ENCODE measurements at regions not wholly inside any gene's neighbourhood (a gene's known extent, or its start where the extent isn't known, plus 50 kb on each side); places are given as distances from the start of the nearest gene placed in this dataset.

DNA sequence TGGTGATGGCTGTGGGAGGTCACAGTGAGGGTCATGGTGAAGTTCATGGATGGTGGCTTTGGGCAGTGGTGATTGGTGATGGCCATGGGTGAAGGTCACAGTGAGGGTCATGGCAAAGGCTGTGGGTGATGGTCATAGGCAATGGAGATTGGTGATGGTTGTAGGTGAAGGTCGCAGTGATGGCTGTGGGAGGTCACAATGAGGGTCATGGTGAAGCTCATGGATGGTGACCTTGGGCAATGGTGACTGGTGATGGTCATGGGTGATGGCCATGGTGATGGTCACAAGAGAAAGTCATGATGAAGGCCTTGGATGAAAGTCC is 115.6 kb upstream of the IRX4 start:
- no peak for FAIRE-seq

DNA sequence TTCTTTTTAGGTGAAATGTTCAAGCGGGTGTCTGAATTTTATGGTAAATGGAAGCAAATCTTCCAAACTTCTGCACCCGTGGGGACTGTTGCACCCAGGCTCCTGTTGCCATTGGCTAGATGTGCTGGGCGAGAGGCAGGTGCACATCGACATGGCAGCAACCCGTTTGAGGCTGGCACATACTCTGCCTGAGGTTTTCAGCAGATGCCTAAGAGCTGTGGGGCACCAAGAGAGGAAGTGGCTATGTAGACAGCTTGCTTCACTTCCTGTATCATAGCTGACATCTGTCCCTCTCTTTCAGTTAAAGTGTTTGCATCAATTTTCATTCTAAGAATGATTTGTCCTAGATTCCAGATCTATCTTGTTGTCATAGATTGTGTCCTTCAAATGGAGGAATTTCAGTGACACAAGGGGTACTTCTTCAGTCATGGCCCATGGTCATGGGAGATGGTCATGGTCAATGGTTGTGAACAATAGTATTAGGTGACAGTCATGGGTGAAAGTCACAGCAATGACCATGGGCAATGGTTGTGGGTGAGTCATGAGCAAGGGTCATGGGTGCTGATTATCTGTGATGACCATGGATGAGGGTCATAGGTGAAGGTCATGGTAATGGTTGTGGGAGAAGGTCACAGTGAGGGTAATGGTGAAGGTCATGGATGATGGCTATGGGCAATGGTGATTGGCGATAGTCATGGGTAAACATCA is 115.1 kb upstream of the IRX4 start:
- H3K4me3 ChIP-seq (ENCODE audit: insufficient read depth, low read depth, low read length): no peak overlapping the region
- H3K27ac Mint-ChIP-seq (ENCODE audit: unreplicated experiment): no peak overlapping the region
- peaks cover 7% of the 10 kb centered on the region for H3K9me3 Mint-ChIP-seq (ENCODE audit: unreplicated experiment)
- H3K4me2 ChIP-seq (ENCODE audit: low read length): no peak overlapping the region
- H3K27me3 Mint-ChIP-seq (ENCODE audit: low read depth, unreplicated experiment): peaks cover 46% of the 10 kb centered on the region
- no peaks in the 10 kb centered on the region for H4K20me1 ChIP-seq (ENCODE audit: insufficient read depth, low read length)
- FAIRE-seq (no peak), DNase-seq (ENCODE audit: low read depth) (no peak)
- TF ChIP-seq, protein P1, sequence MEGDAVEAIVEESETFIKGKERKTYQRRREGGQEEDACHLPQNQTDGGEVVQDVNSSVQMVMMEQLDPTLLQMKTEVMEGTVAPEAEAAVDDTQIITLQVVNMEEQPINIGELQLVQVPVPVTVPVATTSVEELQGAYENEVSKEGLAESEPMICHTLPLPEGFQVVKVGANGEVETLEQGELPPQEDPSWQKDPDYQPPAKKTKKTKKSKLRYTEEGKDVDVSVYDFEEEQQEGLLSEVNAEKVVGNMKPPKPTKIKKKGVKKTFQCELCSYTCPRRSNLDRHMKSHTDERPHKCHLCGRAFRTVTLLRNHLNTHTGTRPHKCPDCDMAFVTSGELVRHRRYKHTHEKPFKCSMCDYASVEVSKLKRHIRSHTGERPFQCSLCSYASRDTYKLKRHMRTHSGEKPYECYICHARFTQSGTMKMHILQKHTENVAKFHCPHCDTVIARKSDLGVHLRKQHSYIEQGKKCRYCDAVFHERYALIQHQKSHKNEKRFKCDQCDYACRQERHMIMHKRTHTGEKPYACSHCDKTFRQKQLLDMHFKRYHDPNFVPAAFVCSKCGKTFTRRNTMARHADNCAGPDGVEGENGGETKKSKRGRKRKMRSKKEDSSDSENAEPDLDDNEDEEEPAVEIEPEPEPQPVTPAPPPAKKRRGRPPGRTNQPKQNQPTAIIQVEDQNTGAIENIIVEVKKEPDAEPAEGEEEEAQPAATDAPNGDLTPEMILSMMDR (IDR thresholded peaks at IDR 0.05; ENCODE audit: insufficient read depth, low read depth, low read length): no peak
- no peak for TF ChIP-seq EZH2 (IDR thresholded peaks at IDR 0.05; ENCODE audit: insufficient read depth, low read length)
- peaks cover 10% of the 10 kb centered on the region for H3K9me3 ChIP-seq (ENCODE audit: insufficient read depth, low read depth, low read length)
- H3K79me2 ChIP-seq (ENCODE audit: insufficient read depth, low read length): no peaks in the 10 kb centered on the region
- H3K4me3 Mint-ChIP-seq (ENCODE audit: unreplicated experiment): no peak overlapping the region
- no peaks in the 10 kb centered on the region for H3K27me3 ChIP-seq (ENCODE audit: insufficient read depth, low read length)
- no peaks in the 10 kb centered on the region for H3K4me1 ChIP-seq (ENCODE audit: insufficient read depth, low read length)
- H3K4me1 Mint-ChIP-seq (ENCODE audit: low read depth, unreplicated experiment): no peaks in the 10 kb centered on the region
- H3K36me3 ChIP-seq (ENCODE audit: insufficient read depth, low read length): no peaks in the 10 kb centered on the region
- no peaks in the 10 kb centered on the region for H3K36me3 Mint-ChIP-seq (ENCODE audit: low read depth, unreplicated experiment)
- no peak overlapping the region for H2AFZ ChIP-seq (ENCODE audit: low read depth, low read length)
- H3K27ac ChIP-seq (ENCODE audit: low read depth, low read length): no peak overlapping the region
- no peak overlapping the region for H3K9ac ChIP-seq (ENCODE audit: low read length)

More for the DNA sequence above, 115.6 kb upstream of the IRX4 start:
- H3K79me2 ChIP-seq (ENCODE audit: insufficient read depth, low read length): no peaks in the 10 kb centered on the region
- no peaks in the 10 kb centered on the region for H3K4me1 ChIP-seq (ENCODE audit: insufficient read depth, low read length)
- H3K9ac ChIP-seq (ENCODE audit: low read length): no peak overlapping the region
- peaks cover 50% of the 10 kb centered on the region for H3K27me3 Mint-ChIP-seq (ENCODE audit: low read depth, unreplicated experiment)
- H3K9me3 ChIP-seq (ENCODE audit: insufficient read depth, low read depth, low read length): peaks cover 10% of the 10 kb centered on the region
- H3K4me2 ChIP-seq (ENCODE audit: low read length): no peak overlapping the region
- no peak overlapping the region for H3K4me3 Mint-ChIP-seq (ENCODE audit: unreplicated experiment)
- H3K27ac ChIP-seq (ENCODE audit: low read depth, low read length): no peak overlapping the region
- H3K27me3 ChIP-seq (ENCODE audit: insufficient read depth, low read length): no peaks in the 10 kb centered on the region
- H2AFZ ChIP-seq (ENCODE audit: low read depth, low read length): no peak overlapping the region
- no peak overlapping the region for H3K4me3 ChIP-seq (ENCODE audit: insufficient read depth, low read depth, low read length)
- H3K36me3 Mint-ChIP-seq (ENCODE audit: low read depth, unreplicated experiment): no peaks in the 10 kb centered on the region
- TF ChIP-seq EZH2 (IDR thresholded peaks at IDR 0.05; ENCODE audit: insufficient read depth, low read length): no peak
- TF ChIP-seq, protein P1 (IDR thresholded peaks at IDR 0.05; ENCODE audit: insufficient read depth, low read depth, low read length): no peak
- DNase-seq (ENCODE audit: low read depth): no peak
- H3K36me3 ChIP-seq (ENCODE audit: insufficient read depth, low read length): no peaks in the 10 kb centered on the region
- no peaks in the 10 kb centered on the region for H4K20me1 ChIP-seq (ENCODE audit: insufficient read depth, low read length)
- H3K9me3 Mint-ChIP-seq (ENCODE audit: unreplicated experiment): peaks cover 7% of the 10 kb centered on the region
- no peaks in the 10 kb centered on the region for H3K4me1 Mint-ChIP-seq (ENCODE audit: low read depth, unreplicated experiment)
- H3K27ac Mint-ChIP-seq (ENCODE audit: unreplicated experiment): no peak overlapping the region

DNA sequence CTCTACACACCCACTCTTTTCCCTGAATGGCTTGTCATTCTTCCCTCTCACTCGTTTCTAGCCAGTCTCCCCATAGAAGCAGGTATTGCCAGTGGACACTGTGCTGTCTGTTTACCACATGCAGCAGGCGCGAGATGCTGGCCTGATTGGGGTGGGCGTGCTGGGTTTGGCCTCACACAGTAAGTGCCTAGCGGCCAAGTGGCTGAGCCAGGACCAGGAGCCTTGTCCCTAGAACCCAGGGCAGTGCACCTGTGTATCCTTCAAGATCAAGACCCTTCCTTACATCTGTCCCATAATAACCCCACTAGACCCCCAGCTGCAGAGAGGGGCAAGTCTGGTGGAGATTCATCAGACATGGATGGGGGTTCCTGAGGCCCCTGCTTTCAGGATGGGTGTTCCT is 112.8 kb upstream of the IRX4 start:
- Histone ChIP-seq H3K9ac (ENCODE audit: low read length) (no peak overlapping the region), H4K20me1 (ENCODE audit: insufficient read depth, low read length) (no peaks in the 10 kb centered on the region), H3K4me2 (ENCODE audit: low read length) (no peak overlapping the region), H3K27ac (ENCODE audit: low read depth, low read length) (no peak overlapping the region), H3K27me3 (ENCODE audit: insufficient read depth, low read length) (no peaks in the 10 kb centered on the region), H2AFZ (ENCODE audit: low read depth, low read length) (no peak overlapping the region), H3K9me3 (ENCODE audit: insufficient read depth, low read depth, low read length) (peaks cover 10% of the 10 kb centered on the region), H3K36me3 (ENCODE audit: insufficient read depth, low read length) (no peaks in the 10 kb centered on the region), H3K79me2 (ENCODE audit: insufficient read depth, low read length) (no peaks in the 10 kb centered on the region), H3K4me3 (ENCODE audit: insufficient read depth, low read depth, low read length) (no peak overlapping the region), H3K4me1 (ENCODE audit: insufficient read depth, low read length) (no peaks in the 10 kb centered on the region)
- H3K9me3 Mint-ChIP-seq (ENCODE audit: unreplicated experiment): peaks cover 9% of the 10 kb centered on the region
- H3K4me3 Mint-ChIP-seq (ENCODE audit: unreplicated experiment): no peak overlapping the region
- no peak overlapping the region for H3K27ac Mint-ChIP-seq (ENCODE audit: unreplicated experiment)
- no peaks in the 10 kb centered on the region for H3K36me3 Mint-ChIP-seq (ENCODE audit: low read depth, unreplicated experiment)
- no peak for FAIRE-seq
- H3K27me3 Mint-ChIP-seq (ENCODE audit: low read depth, unreplicated experiment): peaks cover 33% of the 10 kb centered on the region
- DNase-seq (ENCODE audit: low read depth): no peak
- TF ChIP-seq, protein P1 (IDR thresholded peaks at IDR 0.05; ENCODE audit: insufficient read depth, low read depth, low read length): no peak
- TF ChIP-seq EZH2 (IDR thresholded peaks at IDR 0.05; ENCODE audit: insufficient read depth, low read length): no peak
- no peaks in the 10 kb centered on the region for H3K4me1 Mint-ChIP-seq (ENCODE audit: low read depth, unreplicated experiment)

Measured in astrocyte (in vitro differentiated cells and primary cell).